Stomach (tissue), 8 donors: ENCODE measurements at regions not wholly inside any gene's neighbourhood (a gene's known extent, or its start where the extent isn't known, plus 50 kb on each side); places are given as distances from the start of the nearest gene placed in this dataset.

Experiments
- DNase-seq, 2 donors: peaks; one replicate each; pipeline versions ENCODE4 v3.0.0 to v3.0.0-alpha.2; 2013 to 2019
- H3K27ac ChIP-seq, 5 donors: fragments of 200-600 bp in 4 of 5; sonication (generic) in 4 of 5; one replicate each; pipeline ENCODE4 v1.5.1; 2013 to 2019; ENCODE audit warnings: mild to moderate bottlenecking in 1 of 5, moderate library complexity in 1 of 5
- H3K27me3 ChIP-seq, 3 donors: fragments of 200-600 bp; sonication (generic); one replicate each; pipeline ENCODE4 v1.5.1; 2017 to 2019; ENCODE audit warnings: mixed run types in 1 of 3
- H3K36me3 ChIP-seq, 4 donors: fragments of 200-600 bp; sonication (generic); 1 replicate in 3 of 4; 2 replicates in 1 of 4; pipeline ENCODE4 v1.5.1; 2016 to 2019
- H3K4me1 ChIP-seq, 4 donors: fragments of 200-600 bp; sonication (generic); one replicate each; pipeline ENCODE4 v1.5.1; 2016 to 2019
- H3K4me3 ChIP-seq, 4 donors: fragments of 200-600 bp; sonication (generic) in 3 of 4; one replicate each; pipeline ENCODE4 v1.5.1; 2016 to 2019; ENCODE audit warnings: mild to moderate bottlenecking in 1 of 4
- H3K9me3 ChIP-seq, 4 donors: fragments of 200-600 bp; sonication (generic); one replicate each; pipeline ENCODE4 v1.5.1; 2016 to 2019
- CTCF ChIP-seq, 7 experiments: fragments of 450-650 bp in 4 of 7; fragments of 200-600 bp in 3 of 7; sonication (generic) in 3 of 7; IDR thresholded peaks; one replicate each; pipeline ENCODE4 v1.5.1; 2016 to 2019; ENCODE audit warnings: antibody characterized with exemption in 7 of 7, control low read depth in 2 of 7, mild to moderate bottlenecking in 1 of 7
- EP300 ChIP-seq: sonication (generic); formaldehyde crosslinking; IDR thresholded peaks from one replicate; pipeline ENCODE4 v1.6.1; 2017; ENCODE audit warnings: antibody characterized with exemption
- POLR2A ChIP-seq, 4 donors: fragments of 450-650 bp; IDR thresholded peaks; one replicate each; pipeline ENCODE4 v1.6.1; 2016; ENCODE audit warnings: antibody characterized with exemption in 4 of 4, control low read depth in 2 of 4, mild to moderate bottlenecking in 1 of 4, moderate library complexity in 1 of 4
- POLR2AphosphoS5 ChIP-seq, 3 donors: sonication (generic); formaldehyde crosslinking; IDR thresholded peaks; one replicate each; pipeline ENCODE4 v1.6.1; 2016; ENCODE audit warnings: antibody characterized with exemption in 3 of 3
- WGBS, 5 donors: extraction: QIAGEN DNeasy Blood & Tissue Kit in 3 of 5; methylation state at CpG; one replicate each; pipeline versions ENCODE4 v1.1.5 to v1.1.7; 2013 to 2018; 5-methylcytosine and 5-hydroxymethylcytosine counted together
- intact Hi-C: fragments of 100-400 bp; cut with DNase I; formaldehyde crosslinking; loops from one replicate; pipeline ENCODE4 v1.15.1; 2023; ENCODE audit warnings: low total_unique reads
- donor health status: healthy with polysubstance abuse.
- donor health status: Bipolar disorder and iron deficiency.
- donor health status: healthy.

DNA sequence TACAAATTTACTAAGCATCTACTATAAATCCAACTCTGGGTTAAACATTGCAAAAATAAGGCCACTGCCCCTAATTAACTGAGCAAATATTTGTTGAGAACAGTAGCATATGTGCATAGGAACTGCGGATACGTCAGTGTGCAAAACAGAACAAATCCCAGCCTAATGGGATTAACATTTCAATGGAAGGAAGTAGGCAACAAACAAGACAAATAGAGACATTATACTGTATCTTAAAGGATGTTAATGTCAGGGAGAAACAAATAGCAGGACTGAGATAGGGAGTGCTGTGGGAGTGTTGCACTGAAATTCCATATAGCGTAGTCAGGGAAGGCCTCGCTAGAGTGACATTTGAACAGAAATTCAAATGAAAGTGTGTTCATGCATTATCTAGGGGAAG lies 89.7 kb upstream of the KCNAB1 start:
- Histone ChIP-seq H3K4me1 (no peaks in the 10 kb centered on the region), H3K9me3 (no peaks in the 10 kb centered on the region), H3K4me3 (no peak overlapping the region), H3K27me3 (no peaks in the 10 kb centered on the region), H3K27ac (no peak overlapping the region), H3K36me3 (no peaks in the 10 kb centered on the region)
- TF ChIP-seq CTCF (IDR thresholded peaks at IDR 0.05) (no peak), EP300 (no peak), POLR2AphosphoS5 (IDR thresholded peaks at IDR 0.05) (no peak), POLR2A (IDR thresholded peaks at IDR 0.05) (no peak)
- WGBS, 5 donors: 71 to 81% (median 74%) methylated on average over 4 of the region's 4 CpGs
- intact Hi-C loops: no loop called here
- no peak for DNase-seq

- 67 to 93% (median 84%) methylated on average over 5 of the region's 5 CpGs for WGBS, 5 donors
Observed at GRCh38 chr3:156033428-156033827, 87.0 kb upstream of the KCNAB1 start.

DNA sequence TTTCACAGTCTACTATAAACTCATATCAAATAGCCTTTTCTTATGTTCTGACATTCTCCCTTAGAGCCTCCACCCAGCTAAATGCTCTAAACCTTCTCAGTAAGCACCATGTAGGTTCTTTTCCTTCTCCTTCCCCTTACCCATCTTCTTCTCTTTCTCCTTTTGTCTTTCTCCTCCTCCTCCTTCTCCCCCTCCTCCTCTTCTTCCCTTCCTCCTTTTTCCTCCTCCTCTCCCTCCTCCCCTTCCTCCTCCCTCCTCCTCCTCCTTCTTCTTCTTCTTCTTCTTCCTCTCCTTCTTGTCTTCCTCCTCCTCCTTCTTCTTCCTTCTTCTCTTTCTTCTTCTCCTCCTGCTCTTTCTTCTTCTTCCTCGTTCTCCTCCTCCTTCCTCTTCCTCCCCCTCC lies 85.2 kb upstream of the KCNAB1 start:
- Histone ChIP-seq H3K4me3 (no peak overlapping the region), H3K4me1 (no peaks in the 10 kb centered on the region), H3K9me3 (no peaks in the 10 kb centered on the region), H3K36me3 (no peaks in the 10 kb centered on the region), H3K27me3 (no peaks in the 10 kb centered on the region), H3K27ac (no peak overlapping the region)
- intact Hi-C loops: no loop called here
- DNase-seq: no peak
- TF ChIP-seq POLR2AphosphoS5 (IDR thresholded peaks at IDR 0.05): no peak
- TF ChIP-seq EP300: no peak
- TF ChIP-seq POLR2A (IDR thresholded peaks at IDR 0.05): no peak
- no peak for TF ChIP-seq CTCF (IDR thresholded peaks at IDR 0.05)
- WGBS, 5 donors: 62 to 87% (median 78%) methylated on average over 1 of the region's 1 CpG

More at GRCh38 chr3:156033428-156033827, 87.0 kb upstream of the KCNAB1 start:
- intact Hi-C loops: no loop called here
- no peaks in the 10 kb centered on the region for H3K9me3 ChIP-seq
- TF ChIP-seq POLR2AphosphoS5 (IDR thresholded peaks at IDR 0.05) (no peak), EP300 (no peak), POLR2A (IDR thresholded peaks at IDR 0.05) (no peak)
- no peaks in the 10 kb centered on the region for H3K36me3 ChIP-seq
- H3K4me1 ChIP-seq: no peaks in the 10 kb centered on the region
- no peak overlapping the region for H3K27ac ChIP-seq
- no peaks in the 10 kb centered on the region for H3K27me3 ChIP-seq
- DNase-seq: no peak
- no peak overlapping the region for H3K4me3 ChIP-seq

GRCh38 chr3:156036258-156037053 lies 83.9 kb upstream of the KCNAB1 start:
- TF ChIP-seq POLR2A (IDR thresholded peaks at IDR 0.05) (no peak), POLR2AphosphoS5 (IDR thresholded peaks at IDR 0.05) (no peak), EP300 (no peak), CTCF (IDR thresholded peaks at IDR 0.05) (no peak)
- no peaks in the 10 kb centered on the region for H3K9me3 ChIP-seq
- intact Hi-C loops: no loop called here
- no peaks in the 10 kb centered on the region for H3K27me3 ChIP-seq
- H3K4me1 ChIP-seq: no peaks in the 10 kb centered on the region
- H3K27ac ChIP-seq: no peak overlapping the region
- 79 to 87% (median 80%) methylated on average over 6 of the region's 6 CpGs for WGBS, 5 donors
- DNase-seq: no peak
- H3K4me3 ChIP-seq: no peak overlapping the region
- no peaks in the 10 kb centered on the region for H3K36me3 ChIP-seq

GRCh38 chr3:156037356-156037755 lies 83.0 kb upstream of the KCNAB1 start:
- no peak overlapping the region for H3K27ac ChIP-seq
- no peak overlapping the region for H3K4me3 ChIP-seq
- H3K36me3 ChIP-seq: no peaks in the 10 kb centered on the region
- H3K27me3 ChIP-seq: no peaks in the 10 kb centered on the region
- TF ChIP-seq EP300: no peak
- no peak for TF ChIP-seq POLR2AphosphoS5 (IDR thresholded peaks at IDR 0.05)
- no peak for TF ChIP-seq POLR2A (IDR thresholded peaks at IDR 0.05)
- no peak for TF ChIP-seq CTCF (IDR thresholded peaks at IDR 0.05)
- DNase-seq: no peak
- H3K9me3 ChIP-seq: no peaks in the 10 kb centered on the region
- intact Hi-C loops: no loop called here
- H3K4me1 ChIP-seq: no peaks in the 10 kb centered on the region
